Epidermal melanocyte (primary cell): ENCODE measurements at regions not wholly inside any gene's neighbourhood (a gene's known extent, or its start where the extent isn't known, plus 50 kb on each side); places are given as distances from the start of the nearest gene placed in this dataset.

Source experiments
- DNase-seq: peaks from one replicate; pipeline ENCODE4 v3.0.0; 2011; ENCODE audit warnings: low spot score; ENCODE audit not compliant: insufficient read length

- DNase-seq = peak; percentile 78
These were observed 52.2 kb upstream of the DAB2IP start for GRCh38 chr9:121598965-121599871.

- no peak for DNase-seq
These were observed 51.4 kb upstream of the DAB2IP start for GRCh38 chr9:121599872-121600585.

GRCh38 chr9:121601194-121601593 lies 50.2 kb upstream of the DAB2IP start:
- no peak for DNase-seq
